ENCODE measurements at regions not wholly inside any gene's neighbourhood (a gene's known extent, or its start where the extent isn't known, plus 50 kb on each side); places are given as distances from the start of the nearest gene placed in this dataset.

DNA sequence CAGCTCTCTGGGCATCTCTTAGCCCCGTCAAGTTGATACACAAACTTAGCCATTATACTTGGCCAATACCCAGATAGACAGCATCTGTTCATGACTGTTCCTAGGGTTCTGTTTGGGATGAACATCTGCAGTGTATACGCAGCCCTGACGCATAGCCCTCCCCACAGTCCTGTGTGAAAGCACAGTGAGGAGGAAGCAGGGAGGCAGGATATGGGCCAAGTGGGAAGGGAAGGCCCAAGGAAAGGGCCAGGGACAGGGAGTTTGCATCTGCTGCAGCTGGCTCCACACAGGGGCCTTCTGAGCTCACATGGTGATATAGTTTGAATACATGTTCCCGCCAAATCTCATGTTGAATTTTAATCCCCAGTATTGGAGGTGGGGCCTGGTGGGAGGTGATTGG lies 80.2 kb downstream of the CMPK2 start:
- no peaks in the 10 kb centered on the region for H3K36me3 Mint-ChIP-seq
- H3K4me3 ChIP-seq = no peak overlapping the region
- peaks cover 6% of the 10 kb centered on the region for H3K27me3 Mint-ChIP-seq (ENCODE audit: insufficient read depth, low read depth)

DNA sequence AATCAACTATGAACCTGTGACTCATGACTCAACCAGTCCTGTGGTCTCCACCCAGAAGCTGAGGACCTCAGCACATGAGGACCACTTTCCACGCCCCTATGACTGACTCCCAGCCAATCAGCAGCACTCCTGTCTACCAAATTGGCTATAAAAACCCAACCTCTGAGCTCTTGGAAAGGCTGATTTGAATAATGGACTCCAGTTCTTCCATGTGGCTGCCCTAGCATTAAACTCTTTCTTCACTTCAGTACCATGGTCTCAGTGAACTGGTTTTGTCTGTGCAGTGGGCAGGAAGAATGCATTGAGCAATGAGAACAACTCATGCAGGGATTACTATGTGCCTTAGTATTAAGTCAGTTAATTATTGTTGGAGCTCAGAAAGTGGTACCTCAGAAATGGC lies 78.3 kb downstream of the CMPK2 start:
- H3K4me3 ChIP-seq = no peak overlapping the region
- H3K27me3 ChIP-seq = no peaks in the 10 kb centered on the region
- H3F3A ChIP-seq (ENCODE audit: low read depth) = no peaks in the 10 kb centered on the region
- H3K9ac ChIP-seq = no peak overlapping the region
- H3K27ac Mint-ChIP-seq = no peak overlapping the region
- H3K36me3 Mint-ChIP-seq = no peaks in the 10 kb centered on the region
- H3K79me2 ChIP-seq (ENCODE audit: low read depth) = no peaks in the 10 kb centered on the region
- no peaks in the 10 kb centered on the region for H4K20me1 ChIP-seq (ENCODE audit: low read depth)
- H3K4me1 Mint-ChIP-seq = no peaks in the 10 kb centered on the region
- no peak overlapping the region for H3K4me3 Mint-ChIP-seq
- H3K9me3 ChIP-seq (ENCODE audit: low read depth) = no peaks in the 10 kb centered on the region
- TF ChIP-seq, protein P1, sequence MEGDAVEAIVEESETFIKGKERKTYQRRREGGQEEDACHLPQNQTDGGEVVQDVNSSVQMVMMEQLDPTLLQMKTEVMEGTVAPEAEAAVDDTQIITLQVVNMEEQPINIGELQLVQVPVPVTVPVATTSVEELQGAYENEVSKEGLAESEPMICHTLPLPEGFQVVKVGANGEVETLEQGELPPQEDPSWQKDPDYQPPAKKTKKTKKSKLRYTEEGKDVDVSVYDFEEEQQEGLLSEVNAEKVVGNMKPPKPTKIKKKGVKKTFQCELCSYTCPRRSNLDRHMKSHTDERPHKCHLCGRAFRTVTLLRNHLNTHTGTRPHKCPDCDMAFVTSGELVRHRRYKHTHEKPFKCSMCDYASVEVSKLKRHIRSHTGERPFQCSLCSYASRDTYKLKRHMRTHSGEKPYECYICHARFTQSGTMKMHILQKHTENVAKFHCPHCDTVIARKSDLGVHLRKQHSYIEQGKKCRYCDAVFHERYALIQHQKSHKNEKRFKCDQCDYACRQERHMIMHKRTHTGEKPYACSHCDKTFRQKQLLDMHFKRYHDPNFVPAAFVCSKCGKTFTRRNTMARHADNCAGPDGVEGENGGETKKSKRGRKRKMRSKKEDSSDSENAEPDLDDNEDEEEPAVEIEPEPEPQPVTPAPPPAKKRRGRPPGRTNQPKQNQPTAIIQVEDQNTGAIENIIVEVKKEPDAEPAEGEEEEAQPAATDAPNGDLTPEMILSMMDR (IDR thresholded peaks at IDR 0.05) = no peak
- TF ChIP-seq EZH2phosphoT487 (IDR thresholded peaks at IDR 0.05) (no peak), EZH2 (IDR thresholded peaks at IDR 0.05) (no peak)
- H3K27ac ChIP-seq = no peak overlapping the region
- H2AFZ ChIP-seq (replicated peaks) = no peak overlapping the region
- DNase-seq (ENCODE audit: low spot score) = no peak
- peaks cover 2% of the 10 kb centered on the region for H3K9me3 Mint-ChIP-seq
- H3K4me1 ChIP-seq = no peaks in the 10 kb centered on the region
- H3K4me2 ChIP-seq = no peak overlapping the region
- no peaks in the 10 kb centered on the region for H3K36me3 ChIP-seq
- peaks cover 12% of the 10 kb centered on the region for H3K27me3 Mint-ChIP-seq (ENCODE audit: insufficient read depth, low read depth)

More for the DNA sequence above, 80.2 kb downstream of the CMPK2 start:
- TF ChIP-seq EZH2phosphoT487 (IDR thresholded peaks at IDR 0.05) (no peak), EZH2 (IDR thresholded peaks at IDR 0.05) (no peak)
- TF ChIP-seq, protein P1 (IDR thresholded peaks at IDR 0.05) = no peak
- no peaks in the 10 kb centered on the region for H3K79me2 ChIP-seq (ENCODE audit: low read depth)
- no peak for DNase-seq (ENCODE audit: low spot score)
- no peaks in the 10 kb centered on the region for H3F3A ChIP-seq (ENCODE audit: low read depth)
- H3K4me2 ChIP-seq = no peak overlapping the region
- H3K27me3 ChIP-seq = no peaks in the 10 kb centered on the region
- no peak overlapping the region for H3K4me3 Mint-ChIP-seq
- H3K4me1 Mint-ChIP-seq = no peaks in the 10 kb centered on the region
- H3K9me3 ChIP-seq (ENCODE audit: low read depth) = no peaks in the 10 kb centered on the region
- no peaks in the 10 kb centered on the region for H4K20me1 ChIP-seq (ENCODE audit: low read depth)
- H2AFZ ChIP-seq (replicated peaks) = no peak overlapping the region
- H3K27ac Mint-ChIP-seq = no peak overlapping the region
- peaks cover 2% of the 10 kb centered on the region for H3K9me3 Mint-ChIP-seq
- no peak overlapping the region for H3K9ac ChIP-seq
- H3K36me3 ChIP-seq = no peaks in the 10 kb centered on the region
- no peak overlapping the region for H3K27ac ChIP-seq
- H3K4me1 ChIP-seq = no peaks in the 10 kb centered on the region

DNA sequence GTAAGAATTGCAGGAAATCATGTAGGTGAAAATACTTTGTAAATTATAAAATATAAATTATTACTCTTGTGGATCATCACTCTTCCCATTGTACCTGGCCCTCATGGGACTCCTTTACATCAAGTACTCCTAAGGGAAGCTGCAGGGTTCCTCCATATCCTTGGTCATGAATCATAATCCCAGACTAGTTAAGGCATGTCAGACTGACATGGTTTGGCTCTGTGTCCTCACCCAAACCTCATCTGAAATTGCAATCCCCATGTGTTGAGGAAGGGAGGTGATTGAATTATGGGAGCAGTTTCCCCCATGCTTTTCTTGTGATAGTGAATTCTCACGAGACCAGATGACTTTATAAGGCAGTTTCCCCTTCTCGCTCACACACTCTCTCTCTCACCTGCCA lies 77.1 kb downstream of the CMPK2 start:
- Histone ChIP-seq H3K36me3 (no peaks in the 10 kb centered on the region), H3K4me2 (no peak overlapping the region), H3K9ac (no peak overlapping the region), H4K20me1 (ENCODE audit: low read depth) (no peaks in the 10 kb centered on the region), H3K4me3 (no peak overlapping the region), H3K27ac (no peak overlapping the region), H3K4me1 (no peaks in the 10 kb centered on the region), H2AFZ (replicated peaks) (no peak overlapping the region), H3K9me3 (ENCODE audit: low read depth) (no peaks in the 10 kb centered on the region), H3K27me3 (no peaks in the 10 kb centered on the region), H3K79me2 (ENCODE audit: low read depth) (no peaks in the 10 kb centered on the region), H3F3A (ENCODE audit: low read depth) (no peaks in the 10 kb centered on the region)
- no peaks in the 10 kb centered on the region for H3K4me1 Mint-ChIP-seq
- H3K27ac Mint-ChIP-seq = no peak overlapping the region
- peaks cover 10% of the 10 kb centered on the region for H3K27me3 Mint-ChIP-seq (ENCODE audit: insufficient read depth, low read depth)
- TF ChIP-seq EZH2 (IDR thresholded peaks at IDR 0.05) = no peak
- TF ChIP-seq, protein P1 (IDR thresholded peaks at IDR 0.05) = no peak
- no peak for TF ChIP-seq EZH2phosphoT487 (IDR thresholded peaks at IDR 0.05)
- H3K36me3 Mint-ChIP-seq = no peaks in the 10 kb centered on the region
- H3K9me3 Mint-ChIP-seq = peaks cover 2% of the 10 kb centered on the region
- DNase-seq (ENCODE audit: low spot score) = no peak
- no peak overlapping the region for H3K4me3 Mint-ChIP-seq

Data from neural progenitor cell (in vitro differentiated cells).